Activated naive CD8-positive, alpha-beta T cell treated with anti-CD3 and anti-CD28 coated beads, Interleukin-2, amount 10 ng/mL, durations not matched to agents 7 days and 5 days (primary cell): ENCODE measurements at regions not wholly inside any gene's neighbourhood (a gene's known extent, or its start where the extent isn't known, plus 50 kb on each side); places are given as distances from the start of the nearest gene placed in this dataset.

ENCODE experiments used
- ATAC-seq: fragments of 150-1000 bp; cut with Tn5 transposase; one replicate; pipeline ENCODE4 v1.10.0; 2021; ENCODE audit warnings: low read depth, moderate library complexity
- POLR2A ChIA-PET: fragments of 350-600 bp; sonication (Branson Sonifier 250); formaldehyde crosslinking; loops from one replicate; lab custom pipeline; 2021; ENCODE audit warnings: antibody characterized with exemption; lab: Charles Lee
- DNase-seq: peaks from one replicate; pipeline ENCODE4 v3.0.0; 2021
- H3K27ac Mint-ChIP-seq: one replicate; pipeline ENCODE4 v1.8.0; 2022; ENCODE audit warnings: mild to moderate bottlenecking, mixed read lengths
- H3K27me3 Mint-ChIP-seq: one replicate; pipeline ENCODE4 v1.8.0; 2022; ENCODE audit warnings: mild to moderate bottlenecking, moderate library complexity, mixed read lengths
- H3K36me3 Mint-ChIP-seq: one replicate; pipeline ENCODE4 v1.8.0; 2021; ENCODE audit warnings: mild to moderate bottlenecking, mixed read lengths
- H3K4me1 Mint-ChIP-seq: one replicate; pipeline ENCODE4 v1.8.0; 2021; ENCODE audit warnings: mixed read lengths
- H3K4me3 Mint-ChIP-seq: one replicate; pipeline ENCODE4 v1.8.0; 2022; ENCODE audit warnings: mild to moderate bottlenecking, moderate library complexity, mixed read lengths
- H3K9me3 Mint-ChIP-seq: one replicate; pipeline ENCODE4 v1.8.0; 2021; ENCODE audit warnings: mixed read lengths

GRCh38 chr2:12057436-12058166 is 311.2 kb downstream of the LPIN1 start:
- ATAC-seq (peak; percentile 96), DNase-seq (peak; percentile 58)
- POLR2A ChIA-PET = no interaction called here
- Mint-ChIP-seq H3K4me1 (peaks cover 19% of the 10 kb centered on the region), H3K36me3 (peaks cover 13% of the 10 kb centered on the region), H3K27me3 (peaks cover 33% of the 10 kb centered on the region), H3K9me3 (peaks cover 7% of the 10 kb centered on the region), H3K4me3 (peak overlapping the region; percentile 23), H3K27ac (peak overlapping the region; percentile 75)

- ATAC-seq = no peak
- peaks cover 26% of the 10 kb centered on the region for H3K27me3 Mint-ChIP-seq
- peak overlapping the region; percentile 30 for H3K27ac Mint-ChIP-seq
- POLR2A ChIA-PET = no interaction called here
- H3K36me3 Mint-ChIP-seq = peaks cover 7% of the 10 kb centered on the region
- H3K4me3 Mint-ChIP-seq = no peak overlapping the region
- H3K9me3 Mint-ChIP-seq = peaks cover 6% of the 10 kb centered on the region
- H3K4me1 Mint-ChIP-seq = peaks cover 21% of the 10 kb centered on the region
- no peak for DNase-seq
Measured at GRCh38 chr2:12059616-12060441, 313.4 kb downstream of the LPIN1 start.

- Mint-ChIP-seq H3K27me3 (peaks cover 24% of the 10 kb centered on the region), H3K4me3 (no peak overlapping the region), H3K9me3 (peaks cover 11% of the 10 kb centered on the region), H3K27ac (no peak overlapping the region), H3K4me1 (peaks cover 21% of the 10 kb centered on the region), H3K36me3 (peaks cover 6% of the 10 kb centered on the region)
- POLR2A ChIA-PET = no interaction called here
- DNase-seq = no peak
- no peak for ATAC-seq
Measured at GRCh38 chr2:12060886-12061285, 314.5 kb downstream of the LPIN1 start.

- H3K27ac Mint-ChIP-seq = no peak overlapping the region
Measured at GRCh38 chr2:12061286-12062052, 315.0 kb downstream of the LPIN1 start.

GRCh38 chr2:12062053-12062395 is 315.6 kb downstream of the LPIN1 start:
- Mint-ChIP-seq H3K9me3 (peaks cover 11% of the 10 kb centered on the region), H3K4me3 (no peak overlapping the region), H3K27me3 (peaks cover 24% of the 10 kb centered on the region), H3K36me3 (peaks cover 6% of the 10 kb centered on the region), H3K27ac (no peak overlapping the region), H3K4me1 (peaks cover 21% of the 10 kb centered on the region)
- ATAC-seq (no peak), DNase-seq (no peak)
- POLR2A ChIA-PET = no interaction called here

More at GRCh38 chr2:12061286-12062052, 315.0 kb downstream of the LPIN1 start:
- no peak overlapping the region for H3K4me3 Mint-ChIP-seq
- H3K9me3 Mint-ChIP-seq = peaks cover 11% of the 10 kb centered on the region
- H3K4me1 Mint-ChIP-seq = peaks cover 21% of the 10 kb centered on the region
- H3K27me3 Mint-ChIP-seq = peaks cover 24% of the 10 kb centered on the region
- ATAC-seq (no peak), DNase-seq (no peak)
- peaks cover 6% of the 10 kb centered on the region for H3K36me3 Mint-ChIP-seq
- POLR2A ChIA-PET = no interaction called here

- no peak for DNase-seq
- H3K4me3 Mint-ChIP-seq = no peak overlapping the region
- no peak for ATAC-seq
- peaks cover 24% of the 10 kb centered on the region for H3K27me3 Mint-ChIP-seq
- peaks cover 11% of the 10 kb centered on the region for H3K9me3 Mint-ChIP-seq
- POLR2A ChIA-PET = no interaction called here
- peaks cover 10% of the 10 kb centered on the region for H3K4me1 Mint-ChIP-seq
- H3K36me3 Mint-ChIP-seq = peaks cover 6% of the 10 kb centered on the region
- H3K27ac Mint-ChIP-seq = no peak overlapping the region
Measured at GRCh38 chr2:12063210-12063609, 316.8 kb downstream of the LPIN1 start.

GRCh38 chr2:12064153-12064552 is 317.7 kb downstream of the LPIN1 start:
- no peak overlapping the region for H3K4me3 Mint-ChIP-seq
- peaks cover 11% of the 10 kb centered on the region for H3K9me3 Mint-ChIP-seq
- H3K4me1 Mint-ChIP-seq = peaks cover 7% of the 10 kb centered on the region
- POLR2A ChIA-PET = interaction anchor here (0.9 kb wide), 1 partner anchor 105 kb away, joined by 3 read pairs; no protein-coding TSS in a partner anchor
- no peak overlapping the region for H3K27ac Mint-ChIP-seq
- DNase-seq = no peak
- peaks cover 22% of the 10 kb centered on the region for H3K27me3 Mint-ChIP-seq
- H3K36me3 Mint-ChIP-seq = peaks cover 6% of the 10 kb centered on the region
- ATAC-seq = peak; percentile 39

- peaks cover 8% of the 10 kb centered on the region for H3K27me3 Mint-ChIP-seq
- H3K9me3 Mint-ChIP-seq = peaks cover 11% of the 10 kb centered on the region
- no peak overlapping the region for H3K4me3 Mint-ChIP-seq
- no peak overlapping the region for H3K27ac Mint-ChIP-seq
- no peak for DNase-seq
- peaks cover 3% of the 10 kb centered on the region for H3K36me3 Mint-ChIP-seq
- ATAC-seq = no peak
- H3K4me1 Mint-ChIP-seq = peaks cover 4% of the 10 kb centered on the region
- POLR2A ChIA-PET = no interaction called here
Measured at GRCh38 chr2:12066116-12066515, 319.7 kb downstream of the LPIN1 start.

- peaks cover 3% of the 10 kb centered on the region for H3K36me3 Mint-ChIP-seq
- peaks cover 5% of the 10 kb centered on the region for H3K27me3 Mint-ChIP-seq
- POLR2A ChIA-PET = no interaction called here
- H3K4me1 Mint-ChIP-seq = peaks cover 4% of the 10 kb centered on the region
- H3K27ac Mint-ChIP-seq = no peak overlapping the region
- peaks cover 11% of the 10 kb centered on the region for H3K9me3 Mint-ChIP-seq
- H3K4me3 Mint-ChIP-seq = no peak overlapping the region
- no peak for ATAC-seq
- no peak for DNase-seq
Measured at GRCh38 chr2:12066986-12067385, 320.6 kb downstream of the LPIN1 start.

- peaks cover 4% of the 10 kb centered on the region for H3K4me1 Mint-ChIP-seq
- ATAC-seq = no peak
- H3K27me3 Mint-ChIP-seq = peaks cover 1% of the 10 kb centered on the region
- H3K9me3 Mint-ChIP-seq = peaks cover 4% of the 10 kb centered on the region
- no peak overlapping the region for H3K4me3 Mint-ChIP-seq
- POLR2A ChIA-PET = no interaction called here
- peaks cover 3% of the 10 kb centered on the region for H3K36me3 Mint-ChIP-seq
- no peak for DNase-seq
- no peak overlapping the region for H3K27ac Mint-ChIP-seq
Measured at GRCh38 chr2:12068796-12069538, 322.5 kb downstream of the LPIN1 start.

- H3K4me3 Mint-ChIP-seq = no peak overlapping the region
- no peak for DNase-seq
- peaks cover 1% of the 10 kb centered on the region for H3K27me3 Mint-ChIP-seq
- peaks cover 3% of the 10 kb centered on the region for H3K9me3 Mint-ChIP-seq
- POLR2A ChIA-PET = no interaction called here
- H3K36me3 Mint-ChIP-seq = peaks cover 1% of the 10 kb centered on the region
- H3K4me1 Mint-ChIP-seq = peaks cover 2% of the 10 kb centered on the region
- H3K27ac Mint-ChIP-seq = no peak overlapping the region
- ATAC-seq = no peak
Measured at GRCh38 chr2:12070153-12070552, 323.7 kb downstream of the LPIN1 start.

GRCh38 chr2:12070581-12070980 is 324.1 kb downstream of the LPIN1 start:
- Mint-ChIP-seq H3K4me3 (no peak overlapping the region), H3K36me3 (no peaks in the 10 kb centered on the region), H3K27ac (no peak overlapping the region), H3K27me3 (peaks cover 1% of the 10 kb centered on the region), H3K9me3 (no peaks in the 10 kb centered on the region), H3K4me1 (peaks cover 2% of the 10 kb centered on the region)
- POLR2A ChIA-PET = no interaction called here
- no peak for DNase-seq
- no peak for ATAC-seq

- Mint-ChIP-seq H3K9me3 (no peaks in the 10 kb centered on the region), H3K36me3 (no peaks in the 10 kb centered on the region), H3K4me3 (no peak overlapping the region), H3K27ac (no peak overlapping the region), H3K4me1 (peaks cover 2% of the 10 kb centered on the region), H3K27me3 (peaks cover 1% of the 10 kb centered on the region)
- POLR2A ChIA-PET = no interaction called here
- DNase-seq = no peak
- no peak for ATAC-seq
Measured at GRCh38 chr2:12071318-12071717, 324.9 kb downstream of the LPIN1 start.
